G401.6 (cell line): ENCODE measurements at regions not wholly inside any gene's neighbourhood (a gene's known extent, or its start where the extent isn't known, plus 50 kb on each side); places are given as distances from the start of the nearest gene placed in this dataset.

ENCODE experiments used
- FAIRE-seq: peaks from 2 replicates; lab custom pipeline; 2012; peaks lifted over from hg19 to GRCh38; lab: Jason Lieb, UNC

- FAIRE-seq: no peak
Observed at GRCh38 chr7:25850216-25850615, 301.8 kb upstream of the NFE2L3 start.

- no peak for FAIRE-seq
Observed at GRCh38 chr7:25850735-25851134, 301.3 kb upstream of the NFE2L3 start.

GRCh38 chr7:25851332-25852210 is 300.4 kb upstream of the NFE2L3 start:
- FAIRE-seq: peak; percentile 97

GRCh38 chr7:25852211-25852938 is 299.6 kb upstream of the NFE2L3 start:
- FAIRE-seq: peak; percentile 27

- FAIRE-seq: no peak
Observed at GRCh38 chr7:25852939-25853271, 299.1 kb upstream of the NFE2L3 start.

GRCh38 chr7:25853314-25853713 is 298.7 kb upstream of the NFE2L3 start:
- no peak for FAIRE-seq

- FAIRE-seq: no peak
Observed at GRCh38 chr7:25854059-25854458, 297.9 kb upstream of the NFE2L3 start.

- FAIRE-seq: peak; percentile 100
Observed at GRCh38 chr7:25854608-25855497, 297.1 kb upstream of the NFE2L3 start.

GRCh38 chr7:25855854-25856782 is 295.9 kb upstream of the NFE2L3 start:
- FAIRE-seq: no peak

GRCh38 chr7:25857376-25858067 is 294.5 kb upstream of the NFE2L3 start:
- no peak for FAIRE-seq

- no peak for FAIRE-seq
Observed at GRCh38 chr7:25858200-25858524, 293.8 kb upstream of the NFE2L3 start.

- FAIRE-seq: peak; percentile 95
Observed at GRCh38 chr7:25858525-25859411, 293.2 kb upstream of the NFE2L3 start.

GRCh38 chr7:25859412-25860274 is 292.4 kb upstream of the NFE2L3 start:
- peak; percentile 56 for FAIRE-seq

- FAIRE-seq: no peak
Observed at GRCh38 chr7:25860275-25861163, 291.5 kb upstream of the NFE2L3 start.

- FAIRE-seq: no peak
Observed at GRCh38 chr7:25861164-25861496, 290.9 kb upstream of the NFE2L3 start.

- no peak for FAIRE-seq
Observed at GRCh38 chr7:25861601-25862260, 290.3 kb upstream of the NFE2L3 start.

- FAIRE-seq: peak; percentile 100
Observed at GRCh38 chr7:25862261-25863004, 289.6 kb upstream of the NFE2L3 start.
